ENCODE measurements at regions not wholly inside any gene's neighbourhood (a gene's known extent, or its start where the extent isn't known, plus 50 kb on each side); places are given as distances from the start of the nearest gene placed in this dataset.
"Not testable (repeated sequence)": the region's sequence is repeated elsewhere in the genome, so short reads cannot be mapped to it uniquely, and the experiment has no call there.

DNA sequence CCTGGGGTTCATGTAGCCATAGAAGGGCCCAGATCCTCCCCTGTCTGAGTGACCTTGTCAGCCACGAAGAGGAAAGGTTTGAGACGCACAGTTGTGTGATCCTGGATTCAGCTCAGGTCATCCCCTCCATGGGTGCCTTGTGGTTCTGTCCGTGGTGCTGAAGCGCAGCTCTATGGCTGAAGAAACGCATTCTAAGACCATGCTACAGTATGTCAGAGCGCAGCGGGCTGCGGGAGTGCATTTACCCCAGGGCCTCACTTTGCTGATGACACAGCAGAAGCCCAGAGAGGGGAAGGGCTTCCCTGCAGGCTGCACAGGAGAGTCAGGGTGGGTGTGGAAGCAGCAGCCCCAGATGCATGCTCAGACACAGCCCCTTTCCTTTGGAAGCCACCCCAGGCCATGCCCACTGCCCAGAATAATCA is 68.8 kb upstream of the IQSEC1 start:
- Histone ChIP-seq H3K4me3 (ENCODE audit: low read length in 3 of 3) (no peak overlapping the region), H3K36me3 (ENCODE audit: control insufficient read depth in 3 of 3, insufficient read depth in 3 of 3, low read length in 3 of 3) (no peaks in the 10 kb centered on the region), H3K4me1 (ENCODE audit: control insufficient read depth in 3 of 3, insufficient read depth in 3 of 3, low read length in 3 of 3) (peaks cover 0 to 13% (median 11%) of the 10 kb centered on the region in 3 donors), H3K27ac (ENCODE audit: low read depth, low read length) (no peak overlapping the region), H3K9ac (ENCODE audit: low read depth in 1 of 3, low read length in 3 of 3) (no peak overlapping the region), H3K9me3 (ENCODE audit: control insufficient read depth in 3 of 3, low read length in 3 of 3) (peaks cover 0 to 2% (median 0%) of the 10 kb centered on the region in 3 donors), H3K27me3 (ENCODE audit: control insufficient read depth in 3 of 3, insufficient read depth in 3 of 3, low read length in 3 of 3) (peaks cover 3 to 7% (median 5%) of the 10 kb centered on the region in 3 donors)

DNA sequence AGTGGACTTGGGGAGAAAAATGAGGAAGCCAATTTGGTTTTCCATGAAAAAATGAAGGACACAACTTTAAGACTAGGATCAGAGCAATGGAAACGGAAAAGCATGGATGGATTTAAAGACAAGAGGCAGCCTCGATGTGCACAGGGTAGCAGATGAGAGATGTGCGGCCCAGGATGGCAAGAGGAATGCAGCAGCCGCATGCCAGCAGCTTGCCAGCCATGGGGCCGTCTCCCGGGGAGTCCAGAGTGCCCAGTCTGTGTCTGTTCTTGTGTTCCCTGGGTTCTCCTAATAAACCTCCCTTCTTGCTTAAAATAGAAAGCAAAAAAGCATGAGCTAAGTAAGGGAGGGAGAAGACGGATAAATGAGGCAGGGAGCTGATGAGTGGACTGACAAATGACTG is 68.0 kb upstream of the IQSEC1 start:
- H3K27me3 ChIP-seq (ENCODE audit: control insufficient read depth in 3 of 3, insufficient read depth in 3 of 3, low read length in 3 of 3): peaks cover 3 to 7% (median 5%) of the 10 kb centered on the region in 3 donors
- peaks cover 0 to 13% (median 11%) of the 10 kb centered on the region in 3 donors for H3K4me1 ChIP-seq (ENCODE audit: control insufficient read depth in 3 of 3, insufficient read depth in 3 of 3, low read length in 3 of 3)
- H3K27ac ChIP-seq (ENCODE audit: low read depth, low read length): no peak overlapping the region
- H3K4me3 ChIP-seq (ENCODE audit: low read length in 3 of 3): no peak overlapping the region
- H3K9ac ChIP-seq (ENCODE audit: low read depth in 1 of 3, low read length in 3 of 3): no peak overlapping the region
- no peaks in the 10 kb centered on the region for H3K36me3 ChIP-seq (ENCODE audit: control insufficient read depth in 3 of 3, insufficient read depth in 3 of 3, low read length in 3 of 3)
- peaks cover 0 to 2% (median 0%) of the 10 kb centered on the region in 3 donors for H3K9me3 ChIP-seq (ENCODE audit: control insufficient read depth in 3 of 3, low read length in 3 of 3)

DNA sequence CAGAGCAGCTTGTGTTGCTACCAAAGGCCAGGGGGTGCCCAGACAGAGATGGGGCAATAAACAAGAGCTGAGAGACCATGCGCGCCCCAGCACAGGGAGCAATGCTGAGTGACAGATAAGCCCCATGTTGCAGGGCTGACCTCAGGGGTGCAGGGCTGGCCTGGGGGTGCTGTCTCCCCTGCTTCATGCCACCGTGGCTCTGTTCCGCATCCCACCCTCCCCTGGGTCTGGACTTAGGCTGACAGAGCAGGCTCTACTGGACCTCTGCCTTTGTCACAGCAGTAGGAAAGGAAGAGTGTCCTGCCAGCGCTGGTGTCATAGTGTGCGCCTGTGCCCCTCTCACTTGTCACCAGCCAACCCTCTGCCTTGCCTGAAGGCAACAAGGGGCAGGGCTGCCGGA is 67.4 kb upstream of the IQSEC1 start:
- H3K27me3 ChIP-seq (ENCODE audit: control insufficient read depth in 3 of 3, insufficient read depth in 3 of 3, low read length in 3 of 3): peaks cover 3 to 7% (median 5%) of the 10 kb centered on the region in 3 donors
- no peak overlapping the region for H3K27ac ChIP-seq (ENCODE audit: low read depth, low read length)
- H3K9ac ChIP-seq (ENCODE audit: low read depth in 1 of 3, low read length in 3 of 3): no peak overlapping the region
- H3K4me3 ChIP-seq (ENCODE audit: low read length in 3 of 3): no peak overlapping the region
- peaks cover 0 to 13% (median 12%) of the 10 kb centered on the region in 3 donors for H3K4me1 ChIP-seq (ENCODE audit: control insufficient read depth in 3 of 3, insufficient read depth in 3 of 3, low read length in 3 of 3)
- no peaks in the 10 kb centered on the region for H3K36me3 ChIP-seq (ENCODE audit: control insufficient read depth in 3 of 3, insufficient read depth in 3 of 3, low read length in 3 of 3)
- peaks cover 0 to 2% (median 0%) of the 10 kb centered on the region in 3 donors for H3K9me3 ChIP-seq (ENCODE audit: control insufficient read depth in 3 of 3, low read length in 3 of 3)

DNA sequence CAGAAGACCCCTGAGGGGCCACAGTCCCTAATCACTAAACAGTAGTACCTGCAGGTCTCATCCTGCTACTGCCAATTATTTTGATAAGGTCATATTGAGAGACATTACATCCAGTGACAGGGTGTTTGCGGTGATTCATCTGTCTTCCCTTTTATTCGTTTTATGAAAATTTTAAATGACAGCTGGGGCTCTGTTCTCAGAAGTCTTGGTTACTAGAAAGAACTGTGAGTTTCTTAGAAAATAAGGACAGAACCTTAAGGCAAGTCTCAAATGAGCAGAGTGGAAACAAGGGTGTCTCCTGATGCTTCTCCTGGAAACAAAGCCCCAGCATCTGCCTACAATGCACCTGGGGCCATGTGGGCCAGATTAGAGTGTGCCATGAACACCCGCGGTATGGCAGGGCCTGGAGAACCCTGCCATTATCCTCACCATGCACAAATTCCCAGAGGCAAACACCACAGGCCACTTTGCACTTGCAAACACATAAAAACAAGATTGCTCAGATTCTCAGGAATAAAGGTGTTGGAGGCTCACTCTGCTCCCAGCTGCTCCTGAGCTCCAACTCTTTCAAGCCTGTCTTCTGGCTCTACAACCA is 66.3 kb upstream of the IQSEC1 start:
- H3K4me1 ChIP-seq (ENCODE audit: control insufficient read depth in 3 of 3, insufficient read depth in 3 of 3, low read length in 3 of 3): peaks cover 0 to 18% (median 13%) of the 10 kb centered on the region in 3 donors
- H3K36me3 ChIP-seq (ENCODE audit: control insufficient read depth in 3 of 3, insufficient read depth in 3 of 3, low read length in 3 of 3): no peaks in the 10 kb centered on the region
- no peak overlapping the region for H3K9ac ChIP-seq (ENCODE audit: low read depth in 1 of 3, low read length in 3 of 3)
- no peak overlapping the region for H3K27ac ChIP-seq (ENCODE audit: low read depth, low read length)
- no peak overlapping the region for H3K4me3 ChIP-seq (ENCODE audit: low read length in 3 of 3)
- peaks cover 0 to 2% (median 0%) of the 10 kb centered on the region in 3 donors for H3K9me3 ChIP-seq (ENCODE audit: control insufficient read depth in 3 of 3, low read length in 3 of 3)
- H3K27me3 ChIP-seq (ENCODE audit: control insufficient read depth in 3 of 3, insufficient read depth in 3 of 3, low read length in 3 of 3): peaks cover 3 to 6% (median 5%) of the 10 kb centered on the region in 3 donors

DNA sequence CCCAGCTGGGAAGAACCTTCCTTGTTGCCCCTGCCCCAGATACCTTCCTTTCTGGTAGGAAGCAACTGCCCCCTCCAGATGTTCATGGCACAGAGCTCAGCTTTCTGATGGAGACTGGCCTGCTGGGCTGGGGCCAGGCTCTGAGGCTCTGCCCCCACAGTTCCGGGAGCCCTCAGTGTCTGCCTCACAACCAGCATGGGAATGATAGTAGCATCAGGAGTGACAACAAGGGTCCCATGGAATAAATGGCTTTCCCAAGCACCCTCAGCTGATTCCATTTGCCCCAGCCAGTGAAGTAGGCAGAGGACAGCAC is 65.6 kb upstream of the IQSEC1 start:
- Histone ChIP-seq H3K9ac (ENCODE audit: low read depth in 1 of 3, low read length in 3 of 3) (no peak overlapping the region), H3K9me3 (ENCODE audit: control insufficient read depth in 3 of 3, low read length in 3 of 3) (peaks cover 0 to 2% (median 0%) of the 10 kb centered on the region in 3 donors), H3K27me3 (ENCODE audit: control insufficient read depth in 3 of 3, insufficient read depth in 3 of 3, low read length in 3 of 3) (peaks cover 3 to 5% (median 5%) of the 10 kb centered on the region in 3 donors), H3K27ac (ENCODE audit: low read depth, low read length) (no peak overlapping the region), H3K36me3 (ENCODE audit: control insufficient read depth in 3 of 3, insufficient read depth in 3 of 3, low read length in 3 of 3) (no peaks in the 10 kb centered on the region), H3K4me1 (ENCODE audit: control insufficient read depth in 3 of 3, insufficient read depth in 3 of 3, low read length in 3 of 3) (peaks cover under 1 to 19% (median 12%) of the 10 kb centered on the region in 3 donors), H3K4me3 (ENCODE audit: low read length in 3 of 3) (no peak overlapping the region)

DNA sequence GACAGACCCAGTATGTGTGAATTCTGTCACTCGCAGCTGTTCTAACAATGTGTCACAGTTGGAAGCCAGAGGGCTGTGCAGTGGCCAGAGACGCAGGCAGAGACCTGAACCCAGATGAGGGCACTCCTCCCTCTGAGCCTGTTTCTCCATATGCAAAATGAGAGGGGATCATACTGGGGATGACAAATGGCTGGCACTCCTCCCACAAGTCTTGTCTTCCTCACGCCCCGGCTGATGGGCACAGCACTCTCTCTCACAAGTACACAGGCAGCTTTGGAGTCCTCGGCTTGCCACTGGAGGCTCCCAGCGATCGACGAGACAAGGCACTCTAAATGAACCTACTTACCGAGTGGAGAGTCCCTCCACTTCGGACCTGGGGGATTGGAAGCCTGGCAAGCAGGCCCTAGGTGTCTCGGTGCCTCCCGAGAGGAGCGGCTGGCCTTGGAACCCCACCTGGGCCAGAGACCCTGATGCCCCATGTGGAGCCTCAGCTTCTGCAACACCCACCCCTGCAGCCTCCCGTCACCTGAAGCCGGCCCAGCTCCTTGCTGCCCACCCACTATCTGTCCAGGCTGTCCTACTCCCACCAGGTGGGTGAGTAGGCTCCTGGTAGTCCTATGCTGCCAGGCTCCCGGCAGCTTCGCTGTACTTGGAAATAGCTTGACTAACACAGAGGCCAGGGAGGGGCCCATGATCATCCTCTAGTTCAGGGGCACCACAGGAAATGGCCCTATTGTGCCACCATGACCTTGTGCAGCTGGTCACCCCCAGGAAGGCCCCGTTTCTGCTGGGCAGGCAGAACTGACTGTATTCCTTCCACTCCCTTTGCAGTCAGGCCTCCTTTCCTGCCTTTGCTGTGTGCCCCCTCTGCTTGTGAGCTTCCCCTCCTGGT is 65.0 kb upstream of the IQSEC1 start:
- H3K4me1 ChIP-seq (ENCODE audit: control insufficient read depth in 3 of 3, insufficient read depth in 3 of 3, low read length in 3 of 3): peaks cover 3 to 19% (median 12%) of the 10 kb centered on the region in 3 donors
- H3K9me3 ChIP-seq (ENCODE audit: control insufficient read depth in 3 of 3, low read length in 3 of 3): no peaks in the 10 kb centered on the region
- H3K27ac ChIP-seq (ENCODE audit: low read depth, low read length): no peak overlapping the region
- H3K27me3 ChIP-seq (ENCODE audit: control insufficient read depth in 3 of 3, insufficient read depth in 3 of 3, low read length in 3 of 3): peaks cover 3 to 5% (median 5%) of the 10 kb centered on the region in 3 donors
- H3K36me3 ChIP-seq (ENCODE audit: control insufficient read depth in 3 of 3, insufficient read depth in 3 of 3, low read length in 3 of 3): no peaks in the 10 kb centered on the region
- H3K9ac ChIP-seq (ENCODE audit: low read depth in 1 of 3, low read length in 3 of 3): no peak overlapping the region
- no peak overlapping the region for H3K4me3 ChIP-seq (ENCODE audit: low read length in 3 of 3)

DNA sequence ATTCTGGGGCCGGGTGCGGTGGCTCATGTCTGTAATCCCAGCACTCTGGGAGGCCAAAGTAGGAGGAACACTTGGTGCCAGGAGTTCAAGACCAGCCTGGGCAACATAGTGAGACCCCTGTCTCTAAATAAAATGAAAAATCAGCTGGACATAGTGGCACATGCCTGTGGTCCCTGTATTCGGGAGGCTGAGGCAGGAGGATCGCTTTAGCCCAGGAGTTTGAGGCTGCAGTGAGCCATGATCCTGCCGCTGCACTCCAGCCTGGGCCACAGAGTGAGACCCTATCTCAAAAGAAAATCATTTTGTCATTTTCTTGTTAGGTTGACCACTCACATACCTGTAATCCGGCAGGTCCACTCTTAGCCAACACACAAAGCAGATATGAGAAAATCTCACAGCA is 63.6 kb upstream of the IQSEC1 start:
- H3K4me3 ChIP-seq (ENCODE audit: low read length in 3 of 3); H3K27ac ChIP-seq (ENCODE audit: low read depth, low read length); H3K36me3 ChIP-seq (ENCODE audit: control insufficient read depth in 3 of 3, insufficient read depth in 3 of 3, low read length in 3 of 3); H3K9me3 ChIP-seq (ENCODE audit: control insufficient read depth in 3 of 3, low read length in 3 of 3); H3K27me3 ChIP-seq (ENCODE audit: control insufficient read depth in 3 of 3, insufficient read depth in 3 of 3, low read length in 3 of 3); H3K9ac ChIP-seq (ENCODE audit: low read depth in 1 of 3, low read length in 3 of 3): not testable (repeated sequence)
- H3K4me1 ChIP-seq (ENCODE audit: control insufficient read depth in 3 of 3, insufficient read depth in 3 of 3, low read length in 3 of 3): peaks cover 3 to 22% (median 15%) of the 10 kb centered on the region in 3 donors

DNA sequence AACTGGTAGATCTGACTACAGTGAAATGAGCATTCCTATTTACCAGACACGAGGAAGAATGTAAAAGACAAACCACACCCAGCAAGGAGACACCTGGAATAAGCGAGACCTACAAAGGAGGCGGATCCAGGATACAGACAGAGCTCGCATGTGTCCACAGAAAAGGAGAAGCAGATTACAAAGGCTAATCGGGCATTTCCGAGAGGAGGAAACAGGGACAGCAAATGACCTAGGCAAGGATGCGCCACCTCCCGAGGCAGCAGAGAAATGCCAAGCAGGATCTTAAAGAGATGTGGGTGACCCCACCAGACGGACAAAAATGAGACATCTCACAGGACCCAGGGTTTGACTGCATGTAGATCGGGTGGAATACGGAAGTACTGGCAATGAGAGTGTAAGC is 63.2 kb upstream of the IQSEC1 start:
- Histone ChIP-seq H3K27ac (ENCODE audit: low read depth, low read length) (no peak overlapping the region), H3K9me3 (ENCODE audit: control insufficient read depth in 3 of 3, low read length in 3 of 3) (no peaks in the 10 kb centered on the region), H3K9ac (ENCODE audit: low read depth in 1 of 3, low read length in 3 of 3) (no peak overlapping the region), H3K4me3 (ENCODE audit: low read length in 3 of 3) (no peak overlapping the region), H3K4me1 (ENCODE audit: control insufficient read depth in 3 of 3, insufficient read depth in 3 of 3, low read length in 3 of 3) (peaks cover 3 to 22% (median 15%) of the 10 kb centered on the region in 3 donors), H3K36me3 (ENCODE audit: control insufficient read depth in 3 of 3, insufficient read depth in 3 of 3, low read length in 3 of 3) (no peaks in the 10 kb centered on the region), H3K27me3 (ENCODE audit: control insufficient read depth in 3 of 3, insufficient read depth in 3 of 3, low read length in 3 of 3) (peaks cover 0 to 5% (median 5%) of the 10 kb centered on the region in 3 donors)

- Histone ChIP-seq H3K4me1 (ENCODE audit: control insufficient read depth in 3 of 3, insufficient read depth in 3 of 3, low read length in 3 of 3) (peaks cover 3 to 22% (median 15%) of the 10 kb centered on the region in 3 donors), H3K36me3 (ENCODE audit: control insufficient read depth in 3 of 3, insufficient read depth in 3 of 3, low read length in 3 of 3) (no peaks in the 10 kb centered on the region), H3K27me3 (ENCODE audit: control insufficient read depth in 3 of 3, insufficient read depth in 3 of 3, low read length in 3 of 3) (peaks cover 0 to 5% (median 5%) of the 10 kb centered on the region in 3 donors), H3K9me3 (ENCODE audit: control insufficient read depth in 3 of 3, low read length in 3 of 3) (no peaks in the 10 kb centered on the region), H3K9ac (ENCODE audit: low read depth in 1 of 3, low read length in 3 of 3) (no peak overlapping the region), H3K4me3 (ENCODE audit: low read length in 3 of 3) (no peak overlapping the region), H3K27ac (ENCODE audit: low read depth, low read length) (no peak overlapping the region)
Measured at GRCh38 chr3:13135811-13136321, 62.6 kb upstream of the IQSEC1 start.

All from skeletal muscle tissue (tissue), 3 donors.